Lung microvascular endothelial cell (primary cell): ENCODE measurements at regions not wholly inside any gene's neighbourhood (a gene's known extent, or its start where the extent isn't known, plus 50 kb on each side); places are given as distances from the start of the nearest gene placed in this dataset.

ENCODE experiments used
- DNase-seq, 2 donors: peaks; one replicate each; pipeline versions ENCODE4 v3.0.0 to v3.0.0-alpha.2; 2010; ENCODE audit warnings: low read depth in 2 of 2

- no peak for DNase-seq
Observed at GRCh38 chr16:56140645-56141044, 50.6 kb upstream of the GNAO1 start.

- DNase-seq: no peak
Observed at GRCh38 chr16:56137269-56137668, 54.0 kb upstream of the GNAO1 start.

- no peak for DNase-seq
Observed at GRCh38 chr16:56136256-56136655, 55.0 kb upstream of the GNAO1 start.

GRCh38 chr16:56134790-56135189 is 56.5 kb upstream of the GNAO1 start:
- no peak for DNase-seq

- DNase-seq: no peak
Observed at GRCh38 chr16:56125922-56126321, 65.4 kb upstream of the GNAO1 start.

GRCh38 chr16:56122251-56122650 is 69.0 kb upstream of the GNAO1 start:
- no peak for DNase-seq

- no peak for DNase-seq
Observed at GRCh38 chr16:56121156-56121500, 70.2 kb upstream of the GNAO1 start.

GRCh38 chr16:56120447-56121155 is 70.7 kb upstream of the GNAO1 start:
- no peak for DNase-seq

GRCh38 chr16:56119133-56119532 is 72.2 kb upstream of the GNAO1 start:
- no peak for DNase-seq

- no peak for DNase-seq
Observed at GRCh38 chr16:56116577-56116964, 74.7 kb upstream of the GNAO1 start.

GRCh38 chr16:56115817-56116576 is 75.3 kb upstream of the GNAO1 start:
- no peak for DNase-seq

GRCh38 chr16:56113223-56113622 is 78.1 kb upstream of the GNAO1 start:
- DNase-seq: no peak

GRCh38 chr16:56111100-56111499 is 80.2 kb upstream of the GNAO1 start:
- no peak for DNase-seq

- DNase-seq: no peak
Observed at GRCh38 chr16:56109994-56110393, 81.3 kb upstream of the GNAO1 start.

- DNase-seq: no peak
Observed at GRCh38 chr16:56109205-56109604, 82.1 kb upstream of the GNAO1 start.

- no peak for DNase-seq
Observed at GRCh38 chr16:56108724-56109123, 82.6 kb upstream of the GNAO1 start.

GRCh38 chr16:56108056-56108471 is 83.2 kb upstream of the GNAO1 start:
- DNase-seq: no peak

- DNase-seq: no peak
Observed at GRCh38 chr16:56106527-56106926, 84.8 kb upstream of the GNAO1 start.

GRCh38 chr16:56102906-56103305 is 88.4 kb upstream of the GNAO1 start:
- no peak for DNase-seq

- no peak for DNase-seq
Observed at GRCh38 chr16:56102183-56102686, 89.1 kb upstream of the GNAO1 start.

- no peak for DNase-seq
Observed at GRCh38 chr16:56101480-56101879, 89.8 kb upstream of the GNAO1 start.

- DNase-seq: no peak
Observed at GRCh38 chr16:56097306-56097705, 94.0 kb upstream of the GNAO1 start.

GRCh38 chr16:56094231-56094630 is 97.1 kb upstream of the GNAO1 start:
- DNase-seq: no peak
